ENCODE measurements at regions not wholly inside any gene's neighbourhood (a gene's known extent, or its start where the extent isn't known, plus 50 kb on each side); places are given as distances from the start of the nearest gene placed in this dataset.

DNA sequence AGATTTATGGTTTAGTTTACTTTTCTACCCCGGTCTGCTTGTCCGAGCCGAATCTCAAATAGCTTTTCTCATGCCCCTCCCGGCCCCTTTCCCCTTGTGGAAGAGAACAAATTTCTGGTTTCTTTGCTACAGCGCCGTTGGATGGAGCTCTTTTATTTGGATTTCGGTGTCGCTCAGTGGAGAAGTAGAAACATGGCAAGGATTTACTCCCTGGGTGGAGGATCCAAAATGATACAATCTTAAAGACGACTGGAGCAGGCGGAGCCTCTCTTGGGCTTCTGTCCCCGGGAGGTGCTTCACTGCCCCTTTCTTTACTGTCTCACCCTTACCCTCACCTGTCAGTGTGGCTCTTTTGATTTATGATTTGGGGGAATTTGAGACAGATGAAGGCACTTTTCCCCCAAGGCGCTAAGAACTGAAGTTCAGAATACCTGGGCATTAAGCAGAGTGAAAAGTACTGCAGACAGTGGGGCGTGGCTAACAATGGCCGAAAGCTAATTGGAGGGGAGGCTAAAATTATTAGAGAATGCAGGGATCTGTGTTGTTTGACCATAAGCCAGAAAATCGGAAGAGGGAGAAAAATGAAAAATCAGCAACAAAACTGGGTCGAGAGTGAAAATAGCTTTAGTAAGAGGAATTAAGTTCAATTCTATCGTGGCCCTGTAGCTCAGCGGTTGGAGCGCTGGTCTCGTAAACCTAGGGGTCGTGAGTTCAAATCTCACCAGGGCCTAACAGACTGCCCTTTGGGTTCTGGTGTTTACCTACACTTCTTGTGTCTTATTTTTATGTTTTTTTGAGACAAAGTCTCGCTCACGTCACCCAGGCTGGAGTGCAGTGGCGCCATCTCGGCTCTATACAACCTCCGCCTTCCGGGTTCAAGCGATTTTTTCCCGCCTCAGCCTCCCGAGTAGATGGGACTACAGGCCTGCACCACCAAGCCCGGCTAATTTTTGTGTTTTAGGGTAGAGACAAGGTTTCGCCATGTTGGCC is 145.1 kb upstream of the ZNF184 start:
- peak overlapping the region; percentile 74 for H3K4me3 ChIP-seq (ENCODE audit: low read length)
- H2BK120ac ChIP-seq (ENCODE audit: low read depth, low read length), result peak overlapping the region; percentile 61
- H3K4me2 ChIP-seq (ENCODE audit: low read length), result peak overlapping the region; percentile 98
- peak overlapping the region; percentile 88 for H3K18ac ChIP-seq (ENCODE audit: low read length)
- H4K5ac ChIP-seq (ENCODE audit: low read length), result no peak overlapping the region
- peak overlapping the region; percentile 70 for H3K4ac ChIP-seq (ENCODE audit: low read depth, low read length)
- no peak overlapping the region for H3K23ac ChIP-seq (ENCODE audit: low read length)
- no peaks in the 10 kb centered on the region for H3K27me3 ChIP-seq (ENCODE audit: insufficient read depth, low read length, poor library complexity)
- H4K8ac ChIP-seq (ENCODE audit: low read depth, low read length), result no peak overlapping the region
- no CpG with 5 or more reads among the region's 32 CpGs for WGBS (ENCODE audit: extremely low coverage, insufficient coverage, low lambda C conversion rate)
- no peaks in the 10 kb centered on the region for H3K4me1 ChIP-seq (ENCODE audit: control insufficient read depth, low read depth, low read length)
- H3K79me2 ChIP-seq (ENCODE audit: control insufficient read depth, insufficient read depth, low read length), result no peaks in the 10 kb centered on the region
- no peaks in the 10 kb centered on the region for H3K36me3 ChIP-seq (ENCODE audit: control insufficient read depth, insufficient read depth, low read length)
- peak overlapping the region; percentile 81 for H3K9ac ChIP-seq (ENCODE audit: low read length)
- H2BK15ac ChIP-seq (replicated peaks; ENCODE audit: low read depth), result no peak overlapping the region
- no peak overlapping the region for H2BK5ac ChIP-seq (ENCODE audit: low read length)
- peak overlapping the region; percentile 85 for H3K56ac ChIP-seq (ENCODE audit: low read length)
- no peak overlapping the region for H2AK5ac ChIP-seq (ENCODE audit: low read length)
- peak; percentile 90 for DNase-seq
- no peaks in the 10 kb centered on the region for H3K79me1 ChIP-seq (ENCODE audit: low read length)
- H3K27ac ChIP-seq (ENCODE audit: low read depth, low read length), result peak overlapping the region; percentile 47

DNA sequence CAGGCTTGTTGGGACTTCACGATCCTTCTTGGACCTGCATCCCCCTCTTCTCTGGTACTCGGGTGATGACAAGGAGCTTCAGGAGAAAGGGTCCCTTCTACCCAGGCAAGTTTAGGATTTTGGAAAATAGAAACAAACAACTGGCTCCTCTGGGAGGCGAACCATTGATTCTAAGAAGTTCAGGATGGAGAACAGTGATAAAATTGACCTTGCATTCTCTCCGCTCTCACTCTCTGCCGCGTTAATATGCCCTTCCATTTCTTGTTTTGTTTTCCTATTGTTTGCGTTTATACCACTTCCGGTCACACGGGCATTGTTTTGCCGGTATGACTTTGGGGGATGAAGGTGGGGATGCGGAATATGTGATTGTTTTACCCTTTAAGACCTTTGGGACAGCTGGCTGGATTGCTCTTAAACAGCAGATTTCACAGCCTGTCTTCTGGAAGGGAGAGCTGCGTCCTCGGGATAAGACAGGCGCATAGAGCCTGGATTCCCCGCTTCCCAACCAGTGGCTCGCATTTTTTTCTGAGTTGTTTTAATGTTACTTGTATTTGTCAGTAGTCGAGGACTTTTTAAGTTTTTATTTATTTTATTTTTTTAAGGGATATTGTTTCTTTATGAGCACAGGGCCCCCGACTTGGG is 144.3 kb upstream of the ZNF184 start:
- Histone ChIP-seq H3K4me2 (ENCODE audit: low read length) (peak overlapping the region; percentile 98), H2BK120ac (ENCODE audit: low read depth, low read length) (no peak overlapping the region), H3K36me3 (ENCODE audit: control insufficient read depth, insufficient read depth, low read length) (no peaks in the 10 kb centered on the region), H3K79me2 (ENCODE audit: control insufficient read depth, insufficient read depth, low read length) (no peaks in the 10 kb centered on the region), H3K4me1 (ENCODE audit: control insufficient read depth, low read depth, low read length) (no peaks in the 10 kb centered on the region), H2BK15ac (replicated peaks; ENCODE audit: low read depth) (no peak overlapping the region), H3K79me1 (ENCODE audit: low read length) (no peaks in the 10 kb centered on the region), H3K56ac (ENCODE audit: low read length) (peak overlapping the region; percentile 75), H3K18ac (ENCODE audit: low read length) (no peak overlapping the region), H3K27ac (ENCODE audit: low read depth, low read length) (peak overlapping the region; percentile 47), H4K5ac (ENCODE audit: low read length) (no peak overlapping the region), H2BK5ac (ENCODE audit: low read length) (no peak overlapping the region), H3K27me3 (ENCODE audit: insufficient read depth, low read length, poor library complexity) (no peaks in the 10 kb centered on the region), H2AK5ac (ENCODE audit: low read length) (no peak overlapping the region), H3K9ac (ENCODE audit: low read length) (peak overlapping the region; percentile 81), H4K8ac (ENCODE audit: low read depth, low read length) (no peak overlapping the region), H3K4me3 (ENCODE audit: low read length) (peak overlapping the region; percentile 74), H3K4ac (ENCODE audit: low read depth, low read length) (no peak overlapping the region), H3K23ac (ENCODE audit: low read length) (no peak overlapping the region)
- WGBS (ENCODE audit: extremely low coverage, insufficient coverage, low lambda C conversion rate), result no CpG with 5 or more reads among the region's 18 CpGs
- peak; percentile 58 for DNase-seq

DNA sequence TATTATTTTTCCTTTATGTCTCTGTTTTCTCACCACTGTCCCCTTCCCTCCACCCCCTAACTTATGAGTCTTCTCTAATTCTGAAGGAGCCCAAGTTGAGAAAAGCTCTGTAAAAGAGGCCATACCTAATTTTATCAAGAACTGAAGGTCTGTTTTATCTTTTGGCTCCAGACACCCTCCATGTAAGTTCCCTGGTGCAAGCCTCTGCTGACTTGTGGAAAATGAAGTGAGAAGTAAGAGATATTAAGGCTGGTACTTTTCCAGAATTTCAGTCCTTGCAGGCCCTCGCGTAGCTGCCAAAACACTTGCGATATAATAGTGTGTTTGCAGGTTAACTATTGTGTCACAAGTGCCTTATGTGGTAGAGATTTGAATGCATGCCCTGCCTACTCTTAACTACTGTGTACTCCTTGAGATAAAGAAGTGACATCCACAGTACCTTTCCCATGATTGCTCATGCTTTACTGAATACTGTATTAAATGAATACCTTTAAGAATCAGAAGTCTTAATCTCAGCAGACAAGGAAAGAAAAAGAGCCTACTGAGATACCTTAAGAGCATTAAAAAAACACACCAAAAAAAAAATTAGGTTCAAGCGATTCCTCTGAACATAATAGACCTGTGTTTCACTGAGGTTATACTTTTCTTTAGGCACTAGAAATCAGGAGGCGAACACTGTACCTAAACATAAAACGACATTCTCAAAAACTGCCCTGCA is 143.6 kb upstream of the ZNF184 start:
- peak overlapping the region; percentile 81 for H3K9ac ChIP-seq (ENCODE audit: low read length)
- no peaks in the 10 kb centered on the region for H3K79me1 ChIP-seq (ENCODE audit: low read length)
- no peaks in the 10 kb centered on the region for H3K27me3 ChIP-seq (ENCODE audit: insufficient read depth, low read length, poor library complexity)
- no peak overlapping the region for H3K4ac ChIP-seq (ENCODE audit: low read depth, low read length)
- H3K4me1 ChIP-seq (ENCODE audit: control insufficient read depth, low read depth, low read length), result no peaks in the 10 kb centered on the region
- DNase-seq, result no peak
- peak overlapping the region; percentile 75 for H3K56ac ChIP-seq (ENCODE audit: low read length)
- H3K27ac ChIP-seq (ENCODE audit: low read depth, low read length), result no peak overlapping the region
- no peak overlapping the region for H4K5ac ChIP-seq (ENCODE audit: low read length)
- no peak overlapping the region for H2BK120ac ChIP-seq (ENCODE audit: low read depth, low read length)
- peak overlapping the region; percentile 39 for H3K4me2 ChIP-seq (ENCODE audit: low read length)
- WGBS (ENCODE audit: extremely low coverage, insufficient coverage, low lambda C conversion rate), result no CpG with 5 or more reads among the region's 6 CpGs
- no peaks in the 10 kb centered on the region for H3K36me3 ChIP-seq (ENCODE audit: control insufficient read depth, insufficient read depth, low read length)
- no peak overlapping the region for H2AK5ac ChIP-seq (ENCODE audit: low read length)
- no peak overlapping the region for H2BK15ac ChIP-seq (replicated peaks; ENCODE audit: low read depth)
- H3K23ac ChIP-seq (ENCODE audit: low read length), result no peak overlapping the region
- H3K4me3 ChIP-seq (ENCODE audit: low read length), result no peak overlapping the region
- H2BK5ac ChIP-seq (ENCODE audit: low read length), result no peak overlapping the region
- H3K18ac ChIP-seq (ENCODE audit: low read length), result no peak overlapping the region
- H3K79me2 ChIP-seq (ENCODE audit: control insufficient read depth, insufficient read depth, low read length), result no peaks in the 10 kb centered on the region
- H4K8ac ChIP-seq (ENCODE audit: low read depth, low read length), result no peak overlapping the region

DNA sequence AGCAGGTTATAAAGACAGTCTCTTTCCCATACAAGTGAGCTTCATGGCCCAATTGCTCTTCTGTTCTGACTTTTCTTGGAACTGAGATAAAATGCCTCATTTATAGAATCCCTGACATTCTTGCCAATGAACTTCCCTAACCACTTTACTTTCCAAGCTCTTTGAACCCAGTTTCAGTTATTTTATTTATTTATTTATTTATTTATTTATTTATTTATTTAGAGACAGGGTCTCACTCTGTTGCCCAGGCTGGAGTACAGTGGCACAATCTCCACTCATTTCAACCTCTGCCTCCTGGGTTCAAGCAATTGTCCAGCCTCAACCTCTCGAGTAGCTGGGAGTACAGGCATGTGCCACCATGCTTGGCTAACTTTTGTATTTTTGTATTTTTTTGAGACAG is 138.5 kb upstream of the ZNF184 start:
- DNase-seq, result no peak
- no peak overlapping the region for H3K27ac ChIP-seq (ENCODE audit: low read depth, low read length)
- H3K56ac ChIP-seq (ENCODE audit: low read length), result no peak overlapping the region
- H3K4ac ChIP-seq (ENCODE audit: low read depth, low read length), result no peak overlapping the region
- H3K4me1 ChIP-seq (ENCODE audit: control insufficient read depth, low read depth, low read length), result no peaks in the 10 kb centered on the region
- no peak overlapping the region for H3K4me2 ChIP-seq (ENCODE audit: low read length)
- H3K18ac ChIP-seq (ENCODE audit: low read length), result no peak overlapping the region
- no CpG with 5 or more reads among the region's 1 CpG for WGBS (ENCODE audit: extremely low coverage, insufficient coverage, low lambda C conversion rate)
- no peak overlapping the region for H3K9ac ChIP-seq (ENCODE audit: low read length)
- H2AK5ac ChIP-seq (ENCODE audit: low read length), result no peak overlapping the region
- no peaks in the 10 kb centered on the region for H3K79me1 ChIP-seq (ENCODE audit: low read length)
- H2BK15ac ChIP-seq (replicated peaks; ENCODE audit: low read depth), result no peak overlapping the region
- no peak overlapping the region for H4K8ac ChIP-seq (ENCODE audit: low read depth, low read length)
- H2BK5ac ChIP-seq (ENCODE audit: low read length), result no peak overlapping the region
- no peaks in the 10 kb centered on the region for H3K79me2 ChIP-seq (ENCODE audit: control insufficient read depth, insufficient read depth, low read length)
- H3K36me3 ChIP-seq (ENCODE audit: control insufficient read depth, insufficient read depth, low read length), result no peaks in the 10 kb centered on the region
- H3K27me3 ChIP-seq (ENCODE audit: insufficient read depth, low read length, poor library complexity), result no peaks in the 10 kb centered on the region
- H2BK120ac ChIP-seq (ENCODE audit: low read depth, low read length), result no peak overlapping the region
- no peak overlapping the region for H3K4me3 ChIP-seq (ENCODE audit: low read length)
- H3K23ac ChIP-seq (ENCODE audit: low read length), result no peak overlapping the region
- H4K5ac ChIP-seq (ENCODE audit: low read length), result no peak overlapping the region

DNA sequence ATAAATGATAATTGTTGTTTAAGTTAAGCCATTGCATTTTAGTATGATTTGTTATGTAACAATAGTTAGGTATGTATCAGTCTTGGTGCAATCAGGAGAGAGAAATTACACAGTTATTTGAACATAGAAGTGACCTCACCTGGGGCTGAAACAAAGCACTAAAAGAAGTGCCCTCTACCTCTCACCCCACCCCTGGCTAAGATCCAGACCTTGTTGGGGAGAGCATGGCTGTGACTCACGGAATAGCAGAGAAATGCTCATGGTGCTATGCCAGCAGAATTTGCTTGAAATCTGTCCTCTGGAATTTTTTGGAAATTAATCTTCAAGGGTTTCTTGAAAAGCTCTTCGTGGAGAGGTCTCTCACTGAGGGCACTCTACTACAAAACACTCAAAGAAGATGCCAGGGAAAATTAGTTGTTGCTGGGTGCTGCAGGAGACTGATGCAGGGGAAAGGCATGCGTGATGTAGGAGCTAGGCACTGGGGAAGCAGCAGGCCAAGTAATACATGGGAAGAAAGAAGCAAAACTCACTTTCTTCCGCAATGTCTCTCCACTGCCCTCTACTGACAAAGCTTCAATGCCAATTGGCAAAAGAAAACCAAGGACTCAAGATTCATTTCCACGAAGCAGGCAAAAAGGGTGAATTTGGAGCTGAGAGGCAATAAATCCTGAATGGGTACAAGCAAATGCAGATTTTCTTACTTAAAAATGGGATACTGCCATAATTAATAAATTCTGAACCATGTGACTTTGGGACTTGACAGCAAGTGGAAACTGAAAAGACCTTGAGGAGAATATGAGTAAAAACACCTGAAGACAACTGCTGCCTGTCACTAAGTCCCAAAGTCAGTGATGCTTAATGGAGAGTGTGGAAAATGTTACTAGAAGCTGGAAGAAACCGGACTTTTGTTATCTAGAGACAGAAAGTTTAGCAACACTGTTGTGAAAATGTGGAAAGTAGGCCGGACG is 136.3 kb upstream of the ZNF184 start:
- Histone ChIP-seq H3K4ac (ENCODE audit: low read depth, low read length) (no peak overlapping the region), H3K18ac (ENCODE audit: low read length) (no peak overlapping the region), H3K4me1 (ENCODE audit: control insufficient read depth, low read depth, low read length) (no peaks in the 10 kb centered on the region), H3K79me2 (ENCODE audit: control insufficient read depth, insufficient read depth, low read length) (no peaks in the 10 kb centered on the region), H2BK120ac (ENCODE audit: low read depth, low read length) (no peak overlapping the region), H2AK5ac (ENCODE audit: low read length) (no peak overlapping the region), H2BK15ac (replicated peaks; ENCODE audit: low read depth) (no peak overlapping the region), H3K79me1 (ENCODE audit: low read length) (no peaks in the 10 kb centered on the region), H4K8ac (ENCODE audit: low read depth, low read length) (no peak overlapping the region), H3K36me3 (ENCODE audit: control insufficient read depth, insufficient read depth, low read length) (no peaks in the 10 kb centered on the region), H3K27me3 (ENCODE audit: insufficient read depth, low read length, poor library complexity) (no peaks in the 10 kb centered on the region), H3K56ac (ENCODE audit: low read length) (no peak overlapping the region), H4K5ac (ENCODE audit: low read length) (no peak overlapping the region), H3K4me3 (ENCODE audit: low read length) (no peak overlapping the region), H2BK5ac (ENCODE audit: low read length) (no peak overlapping the region), H3K27ac (ENCODE audit: low read depth, low read length) (no peak overlapping the region), H3K4me2 (ENCODE audit: low read length) (no peak overlapping the region), H3K9ac (ENCODE audit: low read length) (no peak overlapping the region), H3K23ac (ENCODE audit: low read length) (no peak overlapping the region)
- WGBS (ENCODE audit: extremely low coverage, insufficient coverage, low lambda C conversion rate), result no CpG with 5 or more reads among the region's 8 CpGs
- DNase-seq, result peak; percentile 92
